Memory B cell (primary cell): ENCODE measurements at regions not wholly inside any gene's neighbourhood (a gene's known extent, or its start where the extent isn't known, plus 50 kb on each side); places are given as distances from the start of the nearest gene placed in this dataset.
A peak's percentile ranks its signal among the peaks of the same experiment; 100 is the strongest.
"Not testable (repeated sequence)": the region's sequence is repeated elsewhere in the genome, so short reads cannot be mapped to it uniquely, and the experiment has no call there.

Source experiments
- ATAC-seq: fragments of 150-1000 bp; cut with Tn5 transposase; 2 replicates; pipeline ENCODE4 v1.10.0; 2021; ENCODE audit warnings: low read depth, mild to moderate bottlenecking, moderate library complexity
- DNase-seq, 2 donors: peaks; one replicate each; pipeline ENCODE4 v3.0.0; 2022; ENCODE audit warnings: low spot score in 2 of 2
- H3K27ac Mint-ChIP-seq: one replicate; pipeline ENCODE4 v1.8.0; 2022; ENCODE audit warnings: mild to moderate bottlenecking, moderate library complexity, mixed read lengths
- H3K27me3 Mint-ChIP-seq: one replicate; pipeline ENCODE4 v1.8.0; 2022; ENCODE audit warnings: mixed read lengths
- H3K36me3 Mint-ChIP-seq: one replicate; pipeline ENCODE4 v1.8.0; 2022; ENCODE audit warnings: mild to moderate bottlenecking, mixed read lengths
- H3K4me1 Mint-ChIP-seq: one replicate; pipeline ENCODE4 v1.8.0; 2022; ENCODE audit warnings: mixed read lengths
- H3K4me3 Mint-ChIP-seq: one replicate; pipeline ENCODE4 v1.8.0; 2022; ENCODE audit warnings: mild to moderate bottlenecking, moderate library complexity, mixed read lengths
- H3K9me3 Mint-ChIP-seq: one replicate; pipeline ENCODE4 v1.8.0; 2022; ENCODE audit warnings: mixed read lengths

GRCh38 chr2:91580043-91580442 is 2888.6 kb downstream of the RPIA start:
- ATAC-seq, H3K4me1 Mint-ChIP-seq, DNase-seq, H3K36me3 Mint-ChIP-seq, H3K9me3 Mint-ChIP-seq, H3K27me3 Mint-ChIP-seq, H3K4me3 Mint-ChIP-seq, H3K27ac Mint-ChIP-seq: not testable (repeated sequence)

- H3K4me1 Mint-ChIP-seq, DNase-seq, H3K4me3 Mint-ChIP-seq, H3K9me3 Mint-ChIP-seq, ATAC-seq, H3K27ac Mint-ChIP-seq, H3K36me3 Mint-ChIP-seq: not testable (repeated sequence)
- H3K27me3 Mint-ChIP-seq: peaks cover 10% of the 10 kb centered on the region
Observed at GRCh38 chr2:91587098-91587497, 2895.6 kb downstream of the RPIA start.

GRCh38 chr2:91587908-91588535 is 2896.5 kb downstream of the RPIA start:
- H3K36me3 Mint-ChIP-seq: not testable (repeated sequence)
- H3K27me3 Mint-ChIP-seq: peaks cover 17% of the 10 kb centered on the region

GRCh38 chr2:91588782-91589223 is 2897.3 kb downstream of the RPIA start:
- not testable (repeated sequence) for H3K4me1 Mint-ChIP-seq, DNase-seq, H3K36me3 Mint-ChIP-seq, H3K4me3 Mint-ChIP-seq, H3K9me3 Mint-ChIP-seq, ATAC-seq, H3K27ac Mint-ChIP-seq
- peaks cover 15% of the 10 kb centered on the region for H3K27me3 Mint-ChIP-seq

More at GRCh38 chr2:91587908-91588535, 2896.5 kb downstream of the RPIA start:
- not testable (repeated sequence) for DNase-seq, H3K4me1 Mint-ChIP-seq, H3K4me3 Mint-ChIP-seq, H3K27ac Mint-ChIP-seq, H3K9me3 Mint-ChIP-seq, ATAC-seq

- not testable (repeated sequence) for ATAC-seq, H3K27ac Mint-ChIP-seq, H3K36me3 Mint-ChIP-seq, DNase-seq, H3K4me1 Mint-ChIP-seq, H3K9me3 Mint-ChIP-seq
- Mint-ChIP-seq H3K4me3 (peak overlapping the region; percentile 1), H3K27me3 (peaks cover 17% of the 10 kb centered on the region)
Observed at GRCh38 chr2:91589454-91590328, 2898.2 kb downstream of the RPIA start.

- not testable (repeated sequence) for H3K27ac Mint-ChIP-seq, H3K9me3 Mint-ChIP-seq, H3K4me1 Mint-ChIP-seq, H3K36me3 Mint-ChIP-seq, H3K4me3 Mint-ChIP-seq, DNase-seq, ATAC-seq
- peaks cover 18% of the 10 kb centered on the region for H3K27me3 Mint-ChIP-seq
Observed at GRCh38 chr2:91590381-91590780, 2898.9 kb downstream of the RPIA start.

GRCh38 chr2:91591066-91591465 is 2899.6 kb downstream of the RPIA start:
- H3K27ac Mint-ChIP-seq, H3K36me3 Mint-ChIP-seq, H3K4me1 Mint-ChIP-seq, H3K4me3 Mint-ChIP-seq, H3K9me3 Mint-ChIP-seq, DNase-seq, ATAC-seq: not testable (repeated sequence)
- peaks cover 18% of the 10 kb centered on the region for H3K27me3 Mint-ChIP-seq

- not testable (repeated sequence) for ATAC-seq, H3K9me3 Mint-ChIP-seq, H3K27ac Mint-ChIP-seq, DNase-seq, H3K36me3 Mint-ChIP-seq, H3K27me3 Mint-ChIP-seq, H3K4me1 Mint-ChIP-seq, H3K4me3 Mint-ChIP-seq
Observed at GRCh38 chr2:91597436-91597835, 2906.0 kb downstream of the RPIA start.

GRCh38 chr2:91598519-91598918 is 2907.0 kb downstream of the RPIA start:
- H3K27ac Mint-ChIP-seq, H3K9me3 Mint-ChIP-seq, H3K4me1 Mint-ChIP-seq, ATAC-seq, H3K4me3 Mint-ChIP-seq, DNase-seq, H3K36me3 Mint-ChIP-seq, H3K27me3 Mint-ChIP-seq: not testable (repeated sequence)

- not testable (repeated sequence) for H3K4me1 Mint-ChIP-seq, H3K27me3 Mint-ChIP-seq, H3K9me3 Mint-ChIP-seq, H3K36me3 Mint-ChIP-seq, ATAC-seq, H3K4me3 Mint-ChIP-seq, H3K27ac Mint-ChIP-seq, DNase-seq
Observed at GRCh38 chr2:91599000-91599399, 2907.5 kb downstream of the RPIA start.

- not testable (repeated sequence) for DNase-seq, H3K9me3 Mint-ChIP-seq, H3K4me1 Mint-ChIP-seq, H3K27me3 Mint-ChIP-seq, ATAC-seq, H3K36me3 Mint-ChIP-seq, H3K27ac Mint-ChIP-seq, H3K4me3 Mint-ChIP-seq
Observed at GRCh38 chr2:91602860-91603259, 2911.4 kb downstream of the RPIA start.

GRCh38 chr2:91603996-91604395 is 2912.5 kb downstream of the RPIA start:
- H3K4me1 Mint-ChIP-seq, H3K36me3 Mint-ChIP-seq, H3K27ac Mint-ChIP-seq, DNase-seq, H3K27me3 Mint-ChIP-seq, ATAC-seq, H3K4me3 Mint-ChIP-seq, H3K9me3 Mint-ChIP-seq: not testable (repeated sequence)

- H3K4me3 Mint-ChIP-seq, H3K4me1 Mint-ChIP-seq, DNase-seq, H3K27me3 Mint-ChIP-seq, H3K27ac Mint-ChIP-seq, ATAC-seq, H3K36me3 Mint-ChIP-seq, H3K9me3 Mint-ChIP-seq: not testable (repeated sequence)
Observed at GRCh38 chr2:91604629-91605028, 2913.2 kb downstream of the RPIA start.

- ATAC-seq, H3K27me3 Mint-ChIP-seq, H3K4me3 Mint-ChIP-seq, H3K4me1 Mint-ChIP-seq, H3K27ac Mint-ChIP-seq, DNase-seq, H3K36me3 Mint-ChIP-seq, H3K9me3 Mint-ChIP-seq: not testable (repeated sequence)
Observed at GRCh38 chr2:91623739-91624138, 2932.3 kb downstream of the RPIA start.
